Caco-2 (cell line): ENCODE measurements at regions not wholly inside any gene's neighbourhood (a gene's known extent, or its start where the extent isn't known, plus 50 kb on each side); places are given as distances from the start of the nearest gene placed in this dataset.

ENCODE experiments used
- BruUV-seq: library from RNA; stranded (reverse); fragments of 400-500 nt; replicated peaks from 2 replicates; lab custom pipeline; 2021; lab: Mats Ljungman, UMichigan
- CTCF ChIA-PET: fragments of 300-600 bp; sonication (Branson Sonifier 250); formaldehyde crosslinking; loops from one replicate; lab custom pipeline; 2022; ENCODE audit warnings: antibody characterized with exemption; lab: Charles Lee
- POLR2A ChIA-PET: fragments of 300-600 bp; sonication (Branson Sonifier 250); formaldehyde crosslinking; loops from one replicate; lab custom pipeline; 2022; ENCODE audit warnings: antibody characterized with exemption; lab: Charles Lee
- DNase-seq, 2 experiments: peaks; one replicate each; pipeline versions ENCODE4 v3.0.0 to v3.0.0-alpha.2; 2020 to 2022
- H3K27me3 ChIP-seq: replicated peaks from 2 replicates; pipeline ENCODE4 v1.6.0; 2011; ENCODE audit warnings: low read length; ENCODE audit not compliant: control insufficient read depth, insufficient read depth
- H3K36me3 ChIP-seq: 2 replicates; pipeline ENCODE4 v1.5.1; 2011; ENCODE audit warnings: low read length; ENCODE audit not compliant: control insufficient read depth, insufficient read depth
- H3K4me1 ChIP-seq: fragments of 250-450 bp; sonication (Bioruptor Pico); 2 replicates; pipeline ENCODE4 v1.5.1; 2020; ENCODE audit warnings: mild to moderate bottlenecking
- H3K4me3 ChIP-seq: 2 replicates; pipeline ENCODE4 v1.5.1; 2011; ENCODE audit warnings: low read depth, mild to moderate bottlenecking, control low read depth, low read length
- H3K9me3 ChIP-seq: fragments of 250-450 bp; sonication (Bioruptor Pico); 2 replicates; pipeline ENCODE4 v1.5.1; 2020; ENCODE audit warnings: mild to moderate bottlenecking, moderate library complexity
- H3K27ac Mint-ChIP-seq: one replicate; pipeline ENCODE4 v1.8.0; 2022; ENCODE audit warnings: mixed read lengths; ENCODE audit not compliant: unreplicated experiment
- H3K27me3 Mint-ChIP-seq: one replicate; pipeline ENCODE4 v1.8.0; 2022; ENCODE audit warnings: mixed read lengths; ENCODE audit not compliant: insufficient read depth, unreplicated experiment
- H3K36me3 Mint-ChIP-seq: one replicate; pipeline ENCODE4 v1.8.0; 2022; ENCODE audit warnings: mild to moderate bottlenecking, mixed read lengths; ENCODE audit not compliant: insufficient read depth, unreplicated experiment
- H3K4me1 Mint-ChIP-seq: one replicate; pipeline ENCODE4 v1.8.0; 2022; ENCODE audit warnings: low read depth, mixed read lengths; ENCODE audit not compliant: unreplicated experiment
- H3K4me3 Mint-ChIP-seq: one replicate; pipeline ENCODE4 v1.8.0; 2022; ENCODE audit warnings: mild to moderate bottlenecking, moderate library complexity, mixed read lengths; ENCODE audit not compliant: unreplicated experiment
- H3K9me3 Mint-ChIP-seq: one replicate; pipeline ENCODE4 v1.8.0; 2022; ENCODE audit warnings: mixed read lengths; ENCODE audit not compliant: unreplicated experiment
- intact Hi-C: fragments of 100-400 bp; cut with micrococcal nuclease; formaldehyde crosslinking; loops from one replicate; pipeline ENCODE4 v1.10.0; 2022; ENCODE audit not compliant: unreplicated experiment
- TF ChIP-seq, protein P1 (sequence below), 2 experiments: fragments of 200-600 bp in 1 of 2; IDR thresholded peaks; 1 replicate in 1 of 2; 2 replicates in 1 of 2; pipeline versions ENCODE4 v1.5.1 to v1.8.0; 2011 to 2022; ENCODE audit warnings: antibody characterized with exemption in 1 of 2, control low read depth in 1 of 2, inconsistent platforms in 1 of 2, low read depth in 1 of 2, low read length in 1 of 2, mild to moderate bottlenecking in 1 of 2, moderate library complexity in 1 of 2; ENCODE audit not compliant: insufficient read depth in 1 of 2, severe bottlenecking in 1 of 2, unreplicated experiment in 1 of 2

DNA sequence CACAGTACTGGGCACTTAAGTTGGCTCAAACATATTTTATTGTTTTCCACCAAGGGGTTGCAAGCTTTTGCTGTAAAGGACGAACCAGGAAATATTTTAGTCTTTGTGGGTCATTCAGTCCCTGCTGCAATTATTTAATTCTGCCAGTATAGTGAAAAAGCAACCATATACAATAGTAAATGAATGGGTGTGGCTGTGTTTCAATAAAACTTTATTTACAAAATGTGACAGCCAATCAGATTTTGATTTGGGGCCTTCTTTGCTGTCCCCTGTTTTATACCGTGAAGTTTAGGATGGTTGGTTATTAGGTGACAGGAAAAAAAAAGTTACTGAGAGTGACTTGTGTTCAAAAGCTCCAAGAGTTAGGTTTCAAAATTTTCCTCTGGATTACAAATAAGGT, 956.4 kb downstream of the AACS start:
- Mint-ChIP-seq H3K4me3 (no peak overlapping the region), H3K9me3 (peaks cover 38% of the 10 kb centered on the region), H3K27me3 (no peaks in the 10 kb centered on the region), H3K4me1 (no peaks in the 10 kb centered on the region), H3K27ac (no peak overlapping the region), H3K36me3 (no peaks in the 10 kb centered on the region)
- CTCF ChIA-PET = no interaction called here
- Histone ChIP-seq H3K4me1 (no peaks in the 10 kb centered on the region), H3K36me3 (no peaks in the 10 kb centered on the region), H3K27me3 (no peaks in the 10 kb centered on the region), H3K4me3 (no peak overlapping the region), H3K9me3 (peaks cover 3% of the 10 kb centered on the region; the same call in 1 of the 2 replicates)
- no peak for DNase-seq
- POLR2A ChIA-PET = no interaction called here
- BruUV-seq = no TSS peak
- TF ChIP-seq, protein P1, sequence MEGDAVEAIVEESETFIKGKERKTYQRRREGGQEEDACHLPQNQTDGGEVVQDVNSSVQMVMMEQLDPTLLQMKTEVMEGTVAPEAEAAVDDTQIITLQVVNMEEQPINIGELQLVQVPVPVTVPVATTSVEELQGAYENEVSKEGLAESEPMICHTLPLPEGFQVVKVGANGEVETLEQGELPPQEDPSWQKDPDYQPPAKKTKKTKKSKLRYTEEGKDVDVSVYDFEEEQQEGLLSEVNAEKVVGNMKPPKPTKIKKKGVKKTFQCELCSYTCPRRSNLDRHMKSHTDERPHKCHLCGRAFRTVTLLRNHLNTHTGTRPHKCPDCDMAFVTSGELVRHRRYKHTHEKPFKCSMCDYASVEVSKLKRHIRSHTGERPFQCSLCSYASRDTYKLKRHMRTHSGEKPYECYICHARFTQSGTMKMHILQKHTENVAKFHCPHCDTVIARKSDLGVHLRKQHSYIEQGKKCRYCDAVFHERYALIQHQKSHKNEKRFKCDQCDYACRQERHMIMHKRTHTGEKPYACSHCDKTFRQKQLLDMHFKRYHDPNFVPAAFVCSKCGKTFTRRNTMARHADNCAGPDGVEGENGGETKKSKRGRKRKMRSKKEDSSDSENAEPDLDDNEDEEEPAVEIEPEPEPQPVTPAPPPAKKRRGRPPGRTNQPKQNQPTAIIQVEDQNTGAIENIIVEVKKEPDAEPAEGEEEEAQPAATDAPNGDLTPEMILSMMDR (IDR thresholded peaks at IDR 0.05; ENCODE audit: insufficient read depth in 1 of 2, low read depth in 1 of 2, low read length in 1 of 2, severe bottlenecking in 1 of 2, unreplicated experiment in 1 of 2) = no peak
- intact Hi-C loops = no loop called here

DNA sequence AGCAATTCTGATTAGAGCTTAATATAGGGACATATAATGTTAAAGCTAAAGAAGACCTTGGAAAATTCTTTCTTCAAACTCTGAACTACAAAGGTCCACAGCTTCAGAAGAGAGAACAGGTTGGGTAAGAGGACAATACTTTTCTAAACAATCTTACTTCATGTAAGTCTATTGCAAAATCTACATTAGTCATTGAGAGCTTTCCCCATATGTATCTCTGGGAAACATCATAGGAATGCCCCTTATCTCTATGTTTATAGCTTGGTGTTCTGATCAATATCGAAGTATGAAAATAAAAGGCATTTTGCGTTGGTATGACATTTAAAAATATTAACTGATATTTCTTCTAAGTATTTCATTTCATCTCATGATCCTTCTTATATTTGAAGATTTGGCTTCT, 962.6 kb downstream of the AACS start:
- Mint-ChIP-seq H3K27me3 (no peaks in the 10 kb centered on the region), H3K4me3 (no peak overlapping the region), H3K9me3 (peaks cover 21% of the 10 kb centered on the region), H3K4me1 (no peaks in the 10 kb centered on the region), H3K27ac (no peak overlapping the region), H3K36me3 (no peaks in the 10 kb centered on the region)
- Histone ChIP-seq H3K27me3 (no peaks in the 10 kb centered on the region), H3K9me3 (no peaks in the 10 kb centered on the region; the same call in 1 of the 2 replicates), H3K4me1 (peaks cover under 1% of the 10 kb centered on the region; the same call in 1 of the 2 replicates), H3K36me3 (no peaks in the 10 kb centered on the region), H3K4me3 (no peak overlapping the region)
- no TSS peak for BruUV-seq
- no peak for DNase-seq
- intact Hi-C loops = no loop called here
- TF ChIP-seq, protein P1 (IDR thresholded peaks at IDR 0.05; ENCODE audit: insufficient read depth in 1 of 2, low read depth in 1 of 2, low read length in 1 of 2, severe bottlenecking in 1 of 2, unreplicated experiment in 1 of 2) = no peak
- POLR2A ChIA-PET = no interaction called here
- CTCF ChIA-PET = no interaction called here

DNA sequence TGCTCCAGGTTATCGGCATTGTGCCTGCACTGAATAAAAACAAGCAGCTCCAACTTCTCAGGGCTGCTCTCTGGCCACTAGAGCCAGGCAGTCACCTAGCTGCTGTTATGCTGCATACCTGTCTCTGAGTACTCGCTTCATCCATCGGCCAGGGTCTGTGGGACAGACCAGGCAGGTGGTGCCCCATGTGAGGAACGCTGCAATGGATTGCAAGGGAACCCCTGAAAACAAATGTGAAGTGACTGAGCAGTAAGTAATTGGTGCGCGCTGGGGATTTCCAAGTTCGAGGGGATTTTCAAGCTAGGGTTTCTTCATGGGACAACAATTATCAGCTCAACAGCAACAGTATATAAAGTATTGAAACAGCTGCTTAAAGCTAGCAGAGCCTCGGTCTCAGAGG, 965.3 kb downstream of the AACS start:
- no TSS peak for BruUV-seq
- Histone ChIP-seq H3K36me3 (no peaks in the 10 kb centered on the region), H3K27me3 (no peaks in the 10 kb centered on the region), H3K9me3 (peaks cover 3% of the 10 kb centered on the region; the same call in 1 of the 2 replicates), H3K4me1 (peaks cover 17% of the 10 kb centered on the region), H3K4me3 (no peak overlapping the region)
- Mint-ChIP-seq H3K4me3 (no peak overlapping the region), H3K9me3 (peaks cover 32% of the 10 kb centered on the region), H3K4me1 (peaks cover 7% of the 10 kb centered on the region), H3K27ac (no peak overlapping the region), H3K27me3 (no peaks in the 10 kb centered on the region), H3K36me3 (no peaks in the 10 kb centered on the region)
- ChIA-PET CTCF (no interaction called here), POLR2A (no interaction called here)
- intact Hi-C loops = no loop called here
- no peak for DNase-seq
- TF ChIP-seq, protein P1 (IDR thresholded peaks at IDR 0.05; ENCODE audit: insufficient read depth in 1 of 2, low read depth in 1 of 2, low read length in 1 of 2, severe bottlenecking in 1 of 2, unreplicated experiment in 1 of 2) = no peak
